HL-60 (cell line): ENCODE measurements at regions not wholly inside any gene's neighbourhood (a gene's known extent, or its start where the extent isn't known, plus 50 kb on each side); places are given as distances from the start of the nearest gene placed in this dataset.

ENCODE experiments used
- GABPA ChIP-seq: IDR thresholded peaks from 2 replicates; pipeline ENCODE4 v1.6.1; 2012; ENCODE audit warnings: low read depth
- POLR2AphosphoS5 ChIP-seq: IDR thresholded peaks from 2 replicates; pipeline ENCODE4 v1.6.1; 2012; ENCODE audit warnings: low read depth
- SPI1 ChIP-seq: IDR thresholded peaks from 2 replicates; pipeline ENCODE4 v1.6.1; 2012; ENCODE audit warnings: low read depth, mild to moderate bottlenecking, borderline replicate concordance
- TF ChIP-seq, protein P1 (sequence below): IDR thresholded peaks from one replicate; pipeline ENCODE4 v1.5.1; 2011; ENCODE audit warnings: low read length, control low read depth, inconsistent platforms; ENCODE audit not compliant: insufficient read depth
- TF ChIP-seq, protein P2 (sequence below): IDR thresholded peaks from 2 replicates; pipeline ENCODE4 v1.6.1; 2012; ENCODE audit warnings: low read depth; ENCODE audit not compliant: insufficient replicate concordance

- TF ChIP-seq, protein P1, sequence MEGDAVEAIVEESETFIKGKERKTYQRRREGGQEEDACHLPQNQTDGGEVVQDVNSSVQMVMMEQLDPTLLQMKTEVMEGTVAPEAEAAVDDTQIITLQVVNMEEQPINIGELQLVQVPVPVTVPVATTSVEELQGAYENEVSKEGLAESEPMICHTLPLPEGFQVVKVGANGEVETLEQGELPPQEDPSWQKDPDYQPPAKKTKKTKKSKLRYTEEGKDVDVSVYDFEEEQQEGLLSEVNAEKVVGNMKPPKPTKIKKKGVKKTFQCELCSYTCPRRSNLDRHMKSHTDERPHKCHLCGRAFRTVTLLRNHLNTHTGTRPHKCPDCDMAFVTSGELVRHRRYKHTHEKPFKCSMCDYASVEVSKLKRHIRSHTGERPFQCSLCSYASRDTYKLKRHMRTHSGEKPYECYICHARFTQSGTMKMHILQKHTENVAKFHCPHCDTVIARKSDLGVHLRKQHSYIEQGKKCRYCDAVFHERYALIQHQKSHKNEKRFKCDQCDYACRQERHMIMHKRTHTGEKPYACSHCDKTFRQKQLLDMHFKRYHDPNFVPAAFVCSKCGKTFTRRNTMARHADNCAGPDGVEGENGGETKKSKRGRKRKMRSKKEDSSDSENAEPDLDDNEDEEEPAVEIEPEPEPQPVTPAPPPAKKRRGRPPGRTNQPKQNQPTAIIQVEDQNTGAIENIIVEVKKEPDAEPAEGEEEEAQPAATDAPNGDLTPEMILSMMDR: no peak
- TF ChIP-seq POLR2AphosphoS5: no peak
- no peak for TF ChIP-seq SPI1
- no peak for TF ChIP-seq GABPA
- TF ChIP-seq, protein P2, sequence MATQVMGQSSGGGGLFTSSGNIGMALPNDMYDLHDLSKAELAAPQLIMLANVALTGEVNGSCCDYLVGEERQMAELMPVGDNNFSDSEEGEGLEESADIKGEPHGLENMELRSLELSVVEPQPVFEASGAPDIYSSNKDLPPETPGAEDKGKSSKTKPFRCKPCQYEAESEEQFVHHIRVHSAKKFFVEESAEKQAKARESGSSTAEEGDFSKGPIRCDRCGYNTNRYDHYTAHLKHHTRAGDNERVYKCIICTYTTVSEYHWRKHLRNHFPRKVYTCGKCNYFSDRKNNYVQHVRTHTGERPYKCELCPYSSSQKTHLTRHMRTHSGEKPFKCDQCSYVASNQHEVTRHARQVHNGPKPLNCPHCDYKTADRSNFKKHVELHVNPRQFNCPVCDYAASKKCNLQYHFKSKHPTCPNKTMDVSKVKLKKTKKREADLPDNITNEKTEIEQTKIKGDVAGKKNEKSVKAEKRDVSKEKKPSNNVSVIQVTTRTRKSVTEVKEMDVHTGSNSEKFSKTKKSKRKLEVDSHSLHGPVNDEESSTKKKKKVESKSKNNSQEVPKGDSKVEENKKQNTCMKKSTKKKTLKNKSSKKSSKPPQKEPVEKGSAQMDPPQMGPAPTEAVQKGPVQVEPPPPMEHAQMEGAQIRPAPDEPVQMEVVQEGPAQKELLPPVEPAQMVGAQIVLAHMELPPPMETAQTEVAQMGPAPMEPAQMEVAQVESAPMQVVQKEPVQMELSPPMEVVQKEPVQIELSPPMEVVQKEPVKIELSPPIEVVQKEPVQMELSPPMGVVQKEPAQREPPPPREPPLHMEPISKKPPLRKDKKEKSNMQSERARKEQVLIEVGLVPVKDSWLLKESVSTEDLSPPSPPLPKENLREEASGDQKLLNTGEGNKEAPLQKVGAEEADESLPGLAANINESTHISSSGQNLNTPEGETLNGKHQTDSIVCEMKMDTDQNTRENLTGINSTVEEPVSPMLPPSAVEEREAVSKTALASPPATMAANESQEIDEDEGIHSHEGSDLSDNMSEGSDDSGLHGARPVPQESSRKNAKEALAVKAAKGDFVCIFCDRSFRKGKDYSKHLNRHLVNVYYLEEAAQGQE: no peak
Measured at GRCh38 chr12:116461060-116461459, 98.1 kb upstream of the MAP1LC3B2 start.
